SK-N-SH treated with all-trans-retinoic acid at 6 μM for 48 hours (cell line): ENCODE measurements at regions not wholly inside any gene's neighbourhood (a gene's known extent, or its start where the extent isn't known, plus 50 kb on each side); places are given as distances from the start of the nearest gene placed in this dataset.

Experiments used
- CREB5 ChIP-seq: fragments of 250-450 bp; sonication (Bioruptor Pico); IDR thresholded peaks from 2 replicates; pipeline ENCODE4 v1.5.1; 2020; ENCODE audit warnings: low read depth, mild to moderate bottlenecking, moderate library complexity
- CSRNP3 ChIP-seq: fragments of 250-450 bp; sonication (Bioruptor Pico); IDR thresholded peaks from 2 replicates; pipeline ENCODE4 v1.5.1; 2021; ENCODE audit warnings: mild to moderate bottlenecking, moderate library complexity
- ISL1 ChIP-seq: fragments of 250-450 bp; sonication (Bioruptor Pico); IDR thresholded peaks from 2 replicates; pipeline ENCODE4 v2.1.2; 2022; ENCODE audit warnings: mild to moderate bottlenecking, moderate library complexity
- PATZ1 ChIP-seq: fragments of 250-450 bp; sonication (Bioruptor Pico); IDR thresholded peaks from 2 replicates; pipeline ENCODE4 v1.8.0; 2020; ENCODE audit warnings: mild to moderate bottlenecking, moderate library complexity, borderline replicate concordance
- PPARA ChIP-seq: fragments of 250-450 bp; sonication (Bioruptor Pico); IDR thresholded peaks from 2 replicates; pipeline ENCODE4 v1.5.0; 2020; ENCODE audit warnings: mild to moderate bottlenecking, borderline replicate concordance
- SNAI2 ChIP-seq: fragments of 250-450 bp; sonication (Bioruptor Pico); IDR thresholded peaks from 2 replicates; pipeline ENCODE4 v1.5.0; 2020; ENCODE audit warnings: mild to moderate bottlenecking, moderate library complexity
- TSHZ2 ChIP-seq: fragments of 250-450 bp; sonication (Bioruptor Pico); IDR thresholded peaks from 2 replicates; pipeline ENCODE4 v1.5.0; 2020; ENCODE audit warnings: mild to moderate bottlenecking, moderate library complexity
- ZC3H10 ChIP-seq: fragments of 250-450 bp; sonication (Bioruptor Pico); IDR thresholded peaks from 2 replicates; pipeline ENCODE4 v1.5.1; 2021; ENCODE audit warnings: mild to moderate bottlenecking, moderate library complexity
- ZFP30 ChIP-seq: fragments of 450-650 bp; formaldehyde crosslinking; IDR thresholded peaks from 2 replicates; pipeline ENCODE4 v1.5.0; 2022; ENCODE audit warnings: mild to moderate bottlenecking, moderate library complexity
- ZNF70 ChIP-seq: fragments of 450-650 bp; formaldehyde crosslinking; IDR thresholded peaks from 2 replicates; pipeline ENCODE4 v1.5.0; 2020; ENCODE audit warnings: mild to moderate bottlenecking, moderate library complexity

GRCh38 chr7:25718596-25718995, 433.4 kb upstream of the NFE2L3 start:
- no peak for TF ChIP-seq PATZ1 (CRISPR knock-in tag)
- no peak for TF ChIP-seq ISL1 (CRISPR knock-in tag)
- no peak for TF ChIP-seq SNAI2 (CRISPR knock-in tag)
- TF ChIP-seq CSRNP3 (CRISPR knock-in tag) = no peak
- TF ChIP-seq ZC3H10 (CRISPR knock-in tag) = no peak
- TF ChIP-seq CREB5 (CRISPR knock-in tag) = no peak
- no peak for TF ChIP-seq PPARA (CRISPR knock-in tag)
- TF ChIP-seq TSHZ2 (CRISPR knock-in tag) = no peak
- TF ChIP-seq ZFP30 (CRISPR knock-in tag) = no peak
- no peak for TF ChIP-seq ZNF70
